ENCODE measurements at regions not wholly inside any gene's neighbourhood (a gene's known extent, or its start where the extent isn't known, plus 50 kb on each side); places are given as distances from the start of the nearest gene placed in this dataset.
"Not testable (repeated sequence)": the region's sequence is repeated elsewhere in the genome, so short reads cannot be mapped to it uniquely, and the experiment has no call there.

DNA sequence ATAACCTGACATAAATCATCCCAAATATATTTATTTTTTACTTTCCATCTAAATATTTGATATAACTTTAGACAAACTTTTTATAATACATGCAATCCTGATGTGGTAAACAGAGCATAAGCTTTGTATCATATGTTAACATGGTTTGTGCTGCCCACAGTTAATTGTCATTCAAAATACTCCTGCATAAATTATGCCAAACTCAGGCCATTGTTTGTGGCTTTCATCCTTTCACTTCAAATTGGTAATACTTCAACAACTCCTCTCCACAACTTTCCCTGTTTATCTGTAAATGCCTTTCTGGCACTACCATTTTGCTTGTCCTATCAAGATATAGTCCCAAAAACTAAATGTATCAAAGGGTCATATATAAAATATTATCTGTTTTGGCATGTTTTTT is 586.7 kb downstream of the HINT1 start:
- no peak for DNase-seq (ENCODE audit: low read depth)

DNA sequence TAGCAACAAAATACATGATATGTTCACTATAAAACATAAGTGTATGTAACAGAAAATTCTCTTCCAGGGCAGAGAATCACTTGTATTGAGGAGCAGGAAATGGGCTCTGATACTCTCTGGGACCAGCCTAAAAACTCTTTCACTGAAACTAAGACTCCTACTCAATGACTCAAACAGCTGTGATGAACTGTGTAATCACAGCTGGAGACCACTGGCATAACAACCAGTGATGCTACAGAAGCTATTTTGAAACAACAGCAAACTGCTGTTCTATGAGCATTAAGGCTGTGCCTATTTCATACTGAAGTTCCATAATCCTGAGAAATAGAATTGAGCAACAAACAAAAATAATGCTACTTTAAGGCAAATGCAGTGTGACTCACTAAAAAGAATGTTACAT is 594.0 kb downstream of the HINT1 start:
- DNase-seq (ENCODE audit: low read depth): peak; percentile 79

GRCh38 chr5:130568791-130569190 is 596.3 kb downstream of the HINT1 start:
- DNase-seq (ENCODE audit: low read depth): no peak

DNA sequence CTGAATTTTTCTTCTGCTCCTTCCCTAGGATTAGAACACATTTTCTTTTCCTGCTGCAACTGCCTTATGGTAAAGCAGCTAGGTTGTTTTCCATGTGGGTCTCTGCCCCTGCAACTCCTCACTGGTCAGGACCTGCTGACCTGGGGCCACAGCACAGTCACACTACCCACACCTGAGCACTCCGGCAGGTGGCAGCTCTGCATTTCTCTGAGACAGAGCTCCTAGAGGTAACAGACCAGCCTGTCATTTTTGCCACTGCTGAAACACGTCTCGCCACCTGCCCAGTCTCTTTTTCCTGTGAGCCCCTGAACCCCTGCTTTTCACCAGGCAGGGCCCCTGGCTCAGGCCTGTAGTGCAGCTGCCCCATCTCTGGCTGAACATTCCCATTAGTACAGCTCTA is 609.6 kb downstream of the HINT1 start:
- no peak for DNase-seq (ENCODE audit: low read depth)

DNA sequence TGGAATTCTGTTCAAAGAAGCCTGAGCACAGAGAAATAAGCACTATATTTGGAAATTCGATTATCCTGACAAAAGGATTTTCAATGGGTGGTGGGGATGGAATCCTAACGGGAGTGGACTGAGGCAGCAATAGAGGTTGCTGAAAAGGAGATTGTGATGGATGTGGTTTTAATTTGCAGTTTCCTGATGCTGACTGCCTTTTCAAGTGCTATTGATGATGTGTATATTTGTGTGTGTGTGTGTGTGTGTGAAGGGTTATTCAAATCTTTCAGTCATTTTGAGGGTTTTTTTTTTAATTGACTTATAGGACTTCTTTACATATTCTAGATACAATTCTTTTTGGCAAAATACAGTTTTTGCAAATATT is 614.5 kb downstream of the HINT1 start:
- DNase-seq (ENCODE audit: low read depth): no peak

GRCh38 chr5:130549884-130550561 is 615.0 kb downstream of the HINT1 start:
- peak; percentile 54 for DNase-seq (ENCODE audit: low read depth)

DNA sequence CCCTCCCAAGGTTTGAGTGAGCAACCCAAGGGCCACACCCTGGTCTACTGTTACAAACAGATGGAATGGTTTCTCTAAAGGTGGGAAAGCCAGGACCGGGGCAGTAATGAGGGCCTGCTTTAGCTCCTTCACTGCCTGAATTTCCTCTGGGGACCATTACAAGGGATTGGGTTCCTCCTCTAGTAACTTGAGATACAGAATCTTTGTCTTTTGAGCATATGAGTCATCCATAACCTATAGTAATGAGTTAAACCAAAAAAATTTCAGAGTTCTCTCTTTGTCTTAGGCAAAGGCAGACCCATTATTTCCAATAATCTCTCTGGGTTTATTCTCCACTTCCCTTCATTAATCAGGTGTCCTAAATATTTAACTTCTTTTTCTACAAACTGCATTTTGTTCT is 618.8 kb downstream of the HINT1 start:
- DNase-seq (ENCODE audit: low read depth): peak; percentile 38

DNA sequence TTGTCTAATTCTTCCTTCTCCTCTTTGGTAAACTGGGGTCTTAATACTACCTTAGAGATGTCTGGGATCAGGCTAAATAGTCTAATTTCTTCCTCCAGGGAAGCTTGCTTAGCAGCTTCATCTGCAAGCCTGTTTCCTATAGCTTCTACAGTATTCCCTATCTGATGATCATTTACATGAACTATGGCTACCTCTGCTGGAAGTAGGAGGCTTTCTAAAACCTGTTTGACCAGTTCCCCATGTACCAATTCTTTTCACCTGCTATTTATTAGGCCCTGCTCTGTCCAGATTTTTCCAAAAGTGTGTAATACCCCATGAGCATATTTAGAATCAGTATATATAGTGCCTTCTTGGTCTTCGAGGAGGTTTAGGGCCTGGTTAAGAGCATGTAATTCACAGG is 619.8 kb downstream of the HINT1 start:
- no peak for DNase-seq (ENCODE audit: low read depth)

DNA sequence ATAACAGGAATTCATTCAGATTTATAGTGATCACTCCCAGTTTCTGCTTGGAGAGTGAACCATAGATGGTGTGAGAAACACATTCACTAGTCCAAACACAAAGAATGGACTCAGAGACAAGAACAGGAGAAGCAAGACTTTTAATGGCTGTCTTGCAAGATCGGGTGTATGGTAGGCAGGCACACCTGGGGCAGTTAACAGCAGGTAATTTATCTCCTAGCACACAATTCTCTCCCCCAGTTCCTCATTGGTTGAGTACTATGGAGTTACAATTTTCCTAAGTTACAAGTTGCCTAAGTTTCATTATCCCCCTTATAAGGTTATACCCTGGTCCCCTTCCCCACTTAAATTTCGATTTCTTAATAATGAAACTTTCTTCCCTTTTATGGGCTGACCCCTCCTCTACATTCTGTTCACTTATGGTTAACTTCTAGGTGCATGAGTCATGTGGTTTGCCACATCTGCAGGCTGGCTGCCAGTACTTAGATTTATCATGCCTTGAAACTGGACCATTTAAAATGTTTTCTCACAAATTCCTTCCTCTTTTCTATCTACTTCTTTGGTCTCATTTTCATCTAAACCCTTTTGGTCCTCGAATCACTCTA is 623.3 kb downstream of the HINT1 start:
- peak; percentile 69 for DNase-seq (ENCODE audit: low read depth)

DNA sequence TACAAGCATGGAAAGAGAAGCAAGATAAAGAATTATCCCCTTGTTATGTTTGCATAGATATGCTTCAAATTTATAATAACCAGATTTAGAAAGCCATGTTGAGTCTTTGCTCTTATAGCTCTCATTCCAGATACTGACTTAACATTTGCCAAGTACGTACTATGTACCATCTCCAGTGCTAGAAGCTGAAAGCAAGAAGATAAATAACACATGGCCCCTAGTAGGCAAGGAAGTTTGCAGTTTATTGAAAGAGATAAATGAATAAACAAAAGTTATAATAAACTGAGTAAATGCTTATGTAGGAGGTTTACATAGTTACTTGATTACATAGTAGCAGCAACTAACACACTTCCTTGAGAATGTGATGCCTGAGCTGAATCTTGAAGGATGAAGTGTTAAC is 628.4 kb downstream of the HINT1 start:
- DNase-seq (ENCODE audit: low read depth): no peak

DNA sequence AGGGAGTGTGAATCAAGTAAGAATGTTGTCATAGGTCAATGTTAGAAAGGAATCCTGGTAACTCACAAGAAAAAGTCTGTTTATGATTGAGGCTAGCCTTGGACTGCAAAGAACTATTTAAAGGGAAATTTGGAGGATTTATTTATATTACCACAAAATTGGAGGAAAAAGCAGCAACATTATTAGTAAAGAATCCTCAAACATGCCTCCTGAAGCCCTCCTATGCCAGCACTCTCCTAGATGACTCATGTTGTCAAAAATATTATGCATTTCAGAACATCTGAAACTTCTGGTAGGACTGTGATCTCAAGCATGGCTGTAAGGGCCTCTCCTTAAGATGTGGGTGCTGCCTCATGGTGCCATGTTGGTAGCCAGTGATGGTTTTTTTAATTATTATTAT is 628.5 kb downstream of the CHSY3 start:
- peak; percentile 43 for DNase-seq (ENCODE audit: low read depth)

GRCh38 chr5:130529511-130530485 is 625.5 kb downstream of the CHSY3 start:
- DNase-seq (ENCODE audit: low read depth): no peak

DNA sequence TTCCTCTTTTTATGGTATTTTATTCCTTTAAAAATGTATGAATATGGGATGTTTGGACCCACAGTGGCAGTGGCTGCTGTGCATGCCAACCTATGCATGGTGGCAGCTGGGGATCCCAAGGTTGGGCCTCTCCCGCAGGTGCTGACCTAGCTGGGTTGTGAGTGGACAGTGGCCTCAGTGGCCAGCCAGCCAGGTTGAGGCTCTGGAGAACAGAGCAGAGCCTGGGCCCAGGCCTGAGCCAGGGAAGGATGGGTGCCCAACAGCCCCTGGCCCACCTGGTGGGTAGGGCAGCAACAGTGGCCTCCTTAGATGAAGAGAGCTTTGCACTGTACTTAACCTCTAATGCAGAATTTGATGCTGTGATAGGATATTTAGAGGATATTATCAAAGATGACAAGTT is 624.8 kb downstream of the CHSY3 start:
- DNase-seq (ENCODE audit: low read depth): no peak

GRCh38 chr5:130528474-130528873 is 624.2 kb downstream of the CHSY3 start:
- peak; percentile 48 for DNase-seq (ENCODE audit: low read depth)

- no peak for DNase-seq (ENCODE audit: low read depth)
Measured at GRCh38 chr5:130526708-130527107, 622.4 kb downstream of the CHSY3 start.

DNA sequence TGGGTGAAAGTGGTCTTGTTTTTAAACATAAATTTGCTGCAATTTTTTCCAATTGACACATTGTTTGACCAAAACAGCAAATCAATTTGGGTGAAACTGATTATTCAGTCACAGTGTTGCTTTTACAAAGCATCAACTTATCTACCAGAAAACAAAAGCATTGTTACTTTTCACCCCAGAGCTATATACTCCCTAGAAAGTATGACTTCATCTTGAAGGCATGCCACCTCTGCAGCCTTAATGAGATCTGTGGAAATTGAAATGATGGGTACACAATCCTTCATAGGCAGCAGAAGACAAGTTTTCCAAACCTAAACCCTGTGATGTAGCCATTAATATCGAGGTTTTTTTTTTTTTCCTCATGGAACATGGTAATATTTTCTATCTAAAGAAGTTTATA is 615.9 kb downstream of the CHSY3 start:
- no peak for DNase-seq (ENCODE audit: low read depth)

DNA sequence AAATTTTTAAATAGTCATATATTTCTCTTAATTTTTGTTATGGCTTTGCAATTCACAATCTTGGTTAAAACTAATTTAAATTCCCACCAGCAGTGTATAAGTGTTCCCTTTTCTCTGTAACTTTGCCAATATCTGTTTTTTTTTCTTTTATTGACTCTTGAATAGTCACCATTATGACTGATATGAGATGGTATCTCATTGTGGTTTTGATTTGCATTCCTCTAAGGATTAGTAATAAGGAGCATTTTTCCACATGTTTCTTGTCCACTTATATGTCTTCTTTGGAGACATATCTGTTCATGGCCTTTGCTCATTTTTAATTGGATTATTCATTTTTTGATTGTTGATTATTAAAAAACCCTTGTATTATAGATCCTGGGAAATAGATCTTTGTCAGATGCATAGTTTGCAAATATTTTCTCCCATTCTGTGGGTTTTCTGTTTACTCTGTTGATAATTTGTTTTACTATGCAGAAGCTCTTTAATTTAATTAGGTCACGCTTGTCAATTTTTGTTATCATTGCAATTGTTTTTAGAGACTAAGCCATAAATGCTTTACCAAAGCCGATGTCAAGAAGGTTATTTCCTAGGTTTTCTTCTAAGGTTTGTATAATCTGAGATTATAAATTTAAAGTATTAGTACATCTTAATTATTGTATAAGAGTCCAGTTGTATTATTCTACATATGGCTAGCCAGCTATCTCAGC is 610.9 kb downstream of the CHSY3 start:
- peak; percentile 64 for DNase-seq (ENCODE audit: low read depth)

DNA sequence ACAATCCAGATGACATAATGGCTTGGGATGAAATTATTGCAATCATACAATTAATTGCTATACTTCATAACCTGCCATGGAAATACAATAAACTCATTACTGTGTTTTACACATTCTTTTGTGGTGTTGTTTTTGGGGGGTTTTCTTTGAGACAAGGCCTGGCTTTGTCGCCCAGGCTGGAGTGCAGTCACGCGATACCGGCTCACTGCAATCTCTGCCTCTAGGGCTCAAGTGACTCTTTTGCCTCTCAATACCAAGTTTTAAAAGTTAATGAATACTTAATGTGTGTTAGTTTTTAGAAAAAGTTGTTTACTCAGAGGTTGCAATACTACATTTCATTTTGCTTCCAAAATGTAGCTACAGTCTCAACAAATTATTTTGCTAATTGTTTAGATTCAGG is 598.4 kb downstream of the CHSY3 start:
- no peak for DNase-seq (ENCODE audit: low read depth)

DNA sequence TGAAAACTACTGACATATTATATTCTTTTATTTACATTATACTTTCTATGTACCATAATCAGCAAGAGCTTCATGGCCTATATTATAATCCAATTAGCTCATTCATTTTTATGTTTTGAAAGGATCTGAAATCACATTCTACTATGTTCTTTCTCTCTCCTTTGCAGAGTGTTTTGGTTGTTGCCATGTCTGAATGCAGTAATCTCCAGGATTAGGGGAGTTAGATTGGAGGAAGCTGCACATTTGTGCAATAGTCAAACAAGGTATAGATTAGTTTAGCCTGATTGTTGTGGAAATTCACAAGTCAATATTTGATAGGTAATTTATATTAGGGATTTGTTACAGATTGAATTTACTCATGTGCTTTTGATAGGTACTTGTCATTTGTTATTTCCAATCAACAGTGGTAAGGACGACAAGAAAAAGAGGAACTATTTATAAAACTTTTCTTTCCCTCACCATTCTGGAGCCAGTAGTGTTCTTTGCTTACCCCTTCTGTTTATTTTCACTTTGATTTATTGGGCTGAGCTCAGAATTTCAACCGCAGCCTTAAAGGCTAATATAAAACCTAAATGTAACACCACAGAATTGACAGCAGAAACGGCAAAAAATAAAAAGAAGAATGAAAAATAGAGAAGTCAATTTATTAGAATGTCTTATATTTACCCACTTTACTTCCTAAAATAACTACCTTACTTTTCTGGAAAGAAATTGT is 597.0 kb downstream of the CHSY3 start:
- no peak for DNase-seq (ENCODE audit: low read depth)

- not testable (repeated sequence) for DNase-seq (ENCODE audit: low read depth)
Measured at GRCh38 chr5:130500495-130500894, 596.2 kb downstream of the CHSY3 start.

DNA sequence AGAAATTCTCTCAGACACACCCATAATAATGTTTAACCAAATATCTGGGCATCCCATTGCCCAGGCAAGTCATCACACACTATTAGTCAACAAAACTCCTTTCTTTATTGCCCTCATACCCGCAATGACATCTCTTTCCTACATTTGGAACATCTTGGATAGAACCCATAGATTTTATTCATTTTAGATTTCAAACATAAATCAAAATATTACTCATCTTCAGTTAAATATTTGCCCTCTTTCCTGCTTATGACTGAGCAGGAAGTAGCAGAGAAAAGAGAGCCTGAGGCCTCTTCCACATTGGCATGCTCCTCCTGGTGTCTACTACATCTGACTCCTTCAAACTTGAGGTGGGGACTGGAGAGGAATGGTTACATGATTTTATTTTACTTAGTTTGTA is 592.0 kb downstream of the CHSY3 start:
- DNase-seq (ENCODE audit: low read depth): no peak

GRCh38 chr5:130488252-130488651 is 584.0 kb downstream of the CHSY3 start:
- DNase-seq (ENCODE audit: low read depth): no peak

Data from fibroblast of gingiva (primary cell).